ENCODE measurements at regions not wholly inside any gene's neighbourhood (a gene's known extent, or its start where the extent isn't known, plus 50 kb on each side); places are given as distances from the start of the nearest gene placed in this dataset.
A peak's percentile ranks its signal among the peaks of the same experiment; 100 is the strongest.

DNA sequence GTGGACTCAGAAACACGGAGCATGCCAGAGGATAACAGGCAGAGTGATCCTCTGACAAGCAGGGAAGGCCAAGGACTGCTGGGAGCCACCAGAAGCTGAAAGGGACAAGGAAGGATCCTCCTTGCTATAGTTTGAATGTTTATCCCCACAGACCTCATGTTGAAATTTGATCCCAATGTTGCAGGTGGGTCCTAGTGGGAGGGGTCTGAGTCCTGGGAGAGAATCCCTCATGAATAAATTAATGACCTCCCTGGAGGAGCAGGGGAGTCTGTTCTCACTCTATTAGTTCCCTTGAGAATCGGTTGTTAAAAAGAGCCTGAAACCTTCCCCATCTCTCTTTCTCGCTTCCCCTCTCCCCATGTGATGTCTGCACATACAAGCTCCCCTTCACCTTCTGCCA is 124.4 kb downstream of the FBXO15 start:
- no peak for DNase-seq

DNA sequence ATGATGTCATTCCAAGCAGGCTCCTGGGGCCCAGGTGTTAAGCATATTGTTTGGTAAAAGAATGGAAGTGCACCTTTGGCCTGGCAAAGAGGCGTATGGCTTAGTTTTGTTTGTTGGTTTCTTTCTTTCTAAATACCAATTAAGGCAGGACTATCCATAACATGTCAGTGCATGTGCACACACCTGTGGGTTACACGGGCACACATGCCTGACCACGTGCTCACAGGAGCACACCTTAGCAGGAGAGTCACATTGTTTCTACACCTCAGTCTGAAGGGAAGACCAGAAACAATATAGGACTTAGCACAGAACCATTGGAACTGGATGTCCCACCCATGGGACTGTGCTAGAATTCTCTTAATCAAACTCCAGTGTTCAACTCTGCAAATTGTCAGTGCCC is 127.8 kb downstream of the FBXO15 start:
- DNase-seq: no peak

DNA sequence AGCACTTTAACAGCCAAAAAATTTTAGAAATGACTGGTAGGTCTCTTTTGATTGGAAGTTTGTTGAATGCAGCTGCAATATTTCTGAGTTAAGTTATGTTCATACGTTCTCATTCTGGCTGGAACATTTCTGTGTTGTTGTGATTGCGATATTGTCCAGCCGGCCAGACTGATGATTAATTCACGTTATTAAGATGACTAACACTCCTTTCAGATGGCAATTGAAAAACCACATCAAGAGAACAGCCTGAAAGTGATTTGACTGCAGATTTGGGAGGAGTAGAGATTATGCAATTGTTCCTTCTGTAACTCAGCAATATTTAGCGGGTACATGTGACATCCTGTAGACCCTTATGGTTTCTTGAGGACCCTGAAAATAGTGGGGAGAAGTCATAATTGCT is 133.7 kb downstream of the FBXO15 start:
- no peak for DNase-seq

DNA sequence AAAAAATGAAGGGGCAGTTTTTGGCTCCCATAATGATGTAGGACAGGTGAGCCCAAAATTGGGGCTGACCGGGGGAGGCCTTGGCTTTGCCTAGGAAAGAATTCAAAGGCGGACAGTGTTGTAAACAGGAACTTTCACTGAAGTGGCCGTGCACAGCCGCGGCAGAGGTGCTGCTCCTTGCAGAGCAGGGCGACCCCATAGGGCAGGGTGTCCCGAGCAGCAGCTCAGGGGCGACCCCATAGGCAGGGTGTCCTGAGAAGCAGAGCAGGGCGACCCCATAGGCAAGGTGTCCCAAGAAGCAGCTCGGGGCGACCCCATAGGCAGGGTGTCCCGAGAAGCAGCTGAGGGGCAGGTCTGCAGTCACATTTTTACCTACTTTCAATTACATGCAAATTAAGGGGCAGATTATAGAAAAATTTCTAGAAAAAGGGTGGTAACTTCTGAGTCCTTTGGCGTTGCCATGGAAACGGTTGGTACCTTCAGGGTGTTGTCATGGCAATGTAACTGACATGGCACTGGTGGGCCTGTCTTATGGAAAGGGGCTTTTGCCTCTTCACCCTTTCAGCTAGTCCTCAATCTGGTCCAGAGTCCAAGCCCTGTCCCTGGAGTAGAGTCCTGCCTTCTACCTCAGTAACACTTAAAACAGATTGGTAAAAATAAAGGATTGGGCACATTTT is 134.5 kb downstream of the FBXO15 start:
- no peak for DNase-seq

DNA sequence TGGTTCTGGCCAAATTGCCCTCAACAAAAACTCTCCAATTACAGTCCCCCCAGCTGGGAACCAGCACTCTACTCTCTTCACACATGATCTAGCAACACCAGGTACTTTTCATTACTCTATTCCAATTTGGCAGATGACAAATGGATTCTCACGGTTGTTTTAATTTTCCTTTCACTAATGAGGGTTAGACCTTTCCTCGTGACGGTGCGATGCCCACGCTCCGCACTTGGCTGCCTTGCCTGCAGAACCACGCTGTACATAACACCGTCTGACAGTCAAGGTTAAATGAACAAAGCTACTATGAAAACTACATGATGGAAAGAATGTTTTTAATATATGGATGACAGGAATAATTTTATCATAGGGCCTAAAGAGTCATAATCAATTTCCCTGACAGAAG is 141.5 kb downstream of the FBXO15 start:
- no peak for DNase-seq

DNA sequence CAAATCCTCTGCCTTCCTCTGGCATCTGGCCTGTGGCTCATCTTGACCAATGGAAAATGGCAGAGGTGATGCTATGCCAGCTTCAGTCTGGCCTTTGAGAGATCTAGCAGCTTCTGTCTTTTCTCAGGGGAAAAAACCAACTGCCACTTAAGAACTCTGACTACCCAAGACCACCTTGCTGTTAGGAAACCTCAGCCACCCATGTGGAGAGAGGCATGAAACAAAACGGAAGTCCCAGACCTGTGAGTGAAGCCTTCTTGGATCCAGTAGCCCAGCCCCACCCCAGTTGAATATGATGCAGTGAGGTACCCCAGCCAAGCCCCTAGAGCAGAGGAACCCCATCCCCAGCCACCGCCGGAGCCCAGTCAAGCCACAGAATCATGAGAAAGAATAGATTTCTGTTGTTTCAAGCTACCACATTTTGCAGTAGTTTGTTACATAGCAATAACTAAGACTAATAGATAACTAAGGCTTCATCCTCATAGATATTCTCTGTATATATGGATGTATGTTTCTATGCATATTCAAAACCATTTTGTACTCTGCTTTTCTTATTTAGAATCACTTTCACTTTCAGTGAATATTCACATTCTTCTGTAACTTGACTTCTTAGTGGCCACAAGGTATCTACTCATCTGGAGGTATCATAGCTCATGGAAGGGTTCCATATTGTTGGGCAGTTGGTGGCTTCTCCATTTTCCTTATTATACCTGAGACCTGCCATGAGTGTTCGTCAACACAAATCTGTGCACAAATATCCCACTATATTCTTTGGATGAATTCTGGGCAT is 142.1 kb downstream of the FBXO15 start:
- no peak for DNase-seq

DNA sequence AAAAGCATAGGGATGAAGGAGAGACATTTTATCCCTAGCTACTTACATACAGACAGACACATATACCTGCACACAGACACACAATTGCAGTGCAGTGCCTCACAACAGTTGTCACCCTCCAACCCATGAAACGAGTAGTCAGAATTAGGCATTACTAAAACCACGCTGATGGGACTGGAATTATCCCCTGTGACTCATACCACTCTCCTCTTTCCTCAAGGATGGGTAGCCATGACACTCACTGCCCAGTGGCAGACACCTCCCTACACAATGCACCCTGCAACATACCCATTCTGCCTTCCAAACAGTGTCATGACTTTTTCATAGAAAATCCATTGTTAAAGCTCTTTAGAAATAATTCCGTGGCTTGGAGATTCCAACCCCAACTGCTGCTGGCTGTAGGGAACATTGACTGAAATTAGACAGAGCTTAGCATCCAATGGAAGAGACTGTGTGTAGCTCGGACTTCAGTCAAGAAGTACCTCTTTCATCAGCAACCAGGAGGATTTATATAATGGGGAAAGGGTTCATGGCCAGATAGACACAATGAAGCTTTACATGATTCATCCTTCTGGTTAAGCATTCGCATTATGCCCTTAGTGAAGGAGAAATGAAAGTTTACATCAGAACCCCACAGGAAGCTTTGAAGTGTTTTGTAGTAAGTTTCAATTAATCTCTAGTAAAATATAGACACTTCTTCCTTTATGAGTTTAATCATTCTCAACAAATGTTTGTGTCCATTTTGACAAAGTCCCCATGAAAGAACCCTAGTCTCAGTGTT is 155.2 kb downstream of the FBXO15 start:
- no peak for DNase-seq

DNA sequence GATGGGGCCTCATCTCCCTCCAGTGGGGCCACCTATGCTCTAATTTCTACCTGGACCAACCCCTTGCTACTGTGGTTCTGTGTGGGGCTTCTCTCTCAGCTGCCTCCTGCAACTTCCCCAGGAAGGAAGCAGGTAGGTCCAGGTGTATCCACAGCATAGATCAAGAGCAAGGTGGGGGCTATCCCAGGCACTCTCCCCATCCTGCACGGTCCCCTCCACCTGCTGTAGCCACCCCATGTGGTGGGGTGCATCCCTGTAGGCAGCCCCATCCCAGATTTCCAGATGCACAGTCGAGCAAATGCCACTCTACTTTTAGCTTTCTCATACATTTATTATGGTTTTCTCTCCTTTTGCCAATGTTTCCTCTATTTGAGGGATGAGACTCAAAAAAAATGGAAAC is 156.1 kb downstream of the FBXO15 start:
- DNase-seq: no peak

DNA sequence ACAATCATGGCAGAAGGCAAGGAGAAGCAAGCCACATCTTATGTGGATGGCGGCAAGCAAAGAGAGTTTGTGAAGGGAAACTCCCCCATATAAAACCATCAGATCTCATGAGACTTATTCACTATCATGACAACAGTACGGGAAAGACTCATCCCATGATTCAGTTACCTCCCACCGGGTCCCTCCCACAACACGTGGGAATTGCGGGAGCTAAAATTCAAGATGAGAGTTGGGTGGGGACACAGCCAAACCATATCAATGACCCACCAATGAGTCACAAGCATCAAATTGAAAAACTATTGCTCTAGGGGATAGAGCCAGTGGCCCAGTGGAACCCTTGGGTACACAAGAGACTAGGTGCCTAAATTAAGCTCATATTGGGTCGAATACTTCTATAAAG is 157.4 kb downstream of the FBXO15 start:
- DNase-seq: no peak

DNA sequence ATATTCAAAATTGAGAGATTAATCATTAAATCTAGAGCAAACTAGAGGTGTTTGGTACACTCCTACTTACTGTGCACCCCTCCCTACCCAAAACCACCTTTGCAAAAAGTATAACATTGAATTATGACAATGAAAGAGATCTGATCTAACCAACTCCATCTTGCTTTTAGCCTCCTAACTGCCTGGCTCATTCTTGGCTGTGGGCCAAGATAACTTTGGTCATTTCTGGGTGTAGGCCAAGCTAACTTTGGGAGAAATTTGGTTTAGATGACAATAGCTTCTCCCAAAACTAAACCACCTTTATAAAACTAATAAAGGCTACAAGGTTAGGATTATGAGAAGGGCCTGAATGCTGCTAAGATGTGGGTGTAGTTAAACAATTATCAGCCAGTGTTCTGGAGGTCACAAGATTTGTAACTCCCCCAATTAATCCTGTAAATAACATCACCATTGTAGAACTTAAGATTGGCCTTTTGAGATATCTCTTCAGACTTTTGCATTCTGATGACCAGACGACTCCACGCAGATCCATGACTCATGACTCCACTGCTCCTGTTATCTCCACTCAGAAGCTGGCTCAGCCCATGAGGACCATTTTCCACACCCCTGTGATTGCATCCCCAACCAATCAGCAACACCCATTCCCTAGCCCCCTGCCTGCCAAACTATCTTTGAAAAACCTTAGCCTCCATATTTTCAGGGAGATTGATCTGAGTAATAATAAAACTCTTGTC is 160.2 kb downstream of the FBXO15 start:
- DNase-seq: no peak

DNA sequence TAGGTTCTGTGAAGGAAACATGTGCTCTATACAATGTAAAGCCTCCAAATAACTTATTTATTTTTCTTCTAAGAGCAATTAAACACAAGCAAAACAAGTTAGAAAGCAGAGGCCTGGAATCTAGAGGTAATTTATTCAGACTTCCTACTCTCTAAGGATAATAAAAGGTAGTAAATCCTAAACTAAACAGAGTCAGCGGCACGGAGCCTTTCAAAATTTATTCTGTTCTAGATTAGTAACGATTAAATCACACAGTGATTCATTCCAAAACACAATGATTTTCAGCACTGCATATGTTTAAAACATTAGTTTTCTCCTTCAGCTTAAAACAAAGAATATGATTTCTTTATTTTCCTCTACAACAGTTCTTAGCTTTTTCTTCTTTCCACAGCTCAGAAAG is 160.9 kb downstream of the FBXO15 start:
- peak in 1 of 2 donors; percentile 6 for DNase-seq

DNA sequence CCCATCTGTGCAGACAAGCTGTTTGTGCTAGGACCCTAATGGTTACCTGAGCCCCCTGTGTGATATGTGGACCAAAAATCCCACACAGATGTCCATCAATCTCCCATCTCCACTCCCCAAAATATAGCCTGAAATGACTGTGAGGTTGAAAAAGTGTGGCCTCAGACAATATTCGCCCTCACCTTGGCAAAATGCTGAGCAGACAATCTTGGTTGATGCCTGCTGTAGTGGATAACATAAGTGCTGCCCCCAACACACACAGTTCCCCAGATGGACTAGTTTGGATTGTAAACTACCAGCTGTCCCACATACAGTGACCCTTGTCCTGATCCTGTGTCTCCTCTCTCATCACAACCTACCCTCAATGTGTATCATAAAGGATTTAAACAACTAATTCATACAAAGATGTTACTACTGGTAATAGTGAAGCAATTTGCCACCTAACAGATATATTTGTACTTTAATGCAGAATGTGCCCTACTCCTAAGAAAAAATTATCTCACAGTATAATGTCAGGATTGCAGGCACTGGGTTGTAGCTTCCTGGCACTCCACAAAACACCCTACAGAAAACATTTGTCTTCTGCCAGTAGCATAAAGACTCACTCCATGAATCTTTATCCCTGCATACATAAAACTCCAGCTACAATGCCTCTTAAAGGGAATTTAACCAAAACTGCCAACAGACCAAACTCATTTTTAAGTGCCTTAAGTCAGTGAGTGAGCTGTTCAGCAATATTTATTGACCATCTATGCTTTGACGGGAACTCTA is 161.6 kb downstream of the FBXO15 start:
- no peak for DNase-seq

DNA sequence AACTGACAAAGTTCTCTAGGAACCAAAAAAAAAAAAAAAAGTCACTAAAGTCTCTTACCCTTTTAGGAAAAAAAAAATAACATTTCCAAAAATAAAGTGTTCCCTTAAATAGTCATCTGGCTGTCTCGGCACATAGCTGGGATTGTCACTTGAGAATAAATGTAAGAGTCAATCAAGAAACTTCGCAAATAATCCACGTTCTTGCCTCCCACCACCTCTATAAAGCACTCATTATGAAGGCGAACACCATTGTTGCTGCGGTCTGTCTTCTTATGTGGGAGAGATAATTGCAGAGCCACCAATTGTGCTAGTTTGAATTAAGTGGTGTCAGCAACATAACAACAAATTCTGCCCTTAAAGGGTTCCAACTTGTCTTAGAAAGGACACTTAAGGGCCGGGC is 163.7 kb downstream of the FBXO15 start:
- no peak for DNase-seq

DNA sequence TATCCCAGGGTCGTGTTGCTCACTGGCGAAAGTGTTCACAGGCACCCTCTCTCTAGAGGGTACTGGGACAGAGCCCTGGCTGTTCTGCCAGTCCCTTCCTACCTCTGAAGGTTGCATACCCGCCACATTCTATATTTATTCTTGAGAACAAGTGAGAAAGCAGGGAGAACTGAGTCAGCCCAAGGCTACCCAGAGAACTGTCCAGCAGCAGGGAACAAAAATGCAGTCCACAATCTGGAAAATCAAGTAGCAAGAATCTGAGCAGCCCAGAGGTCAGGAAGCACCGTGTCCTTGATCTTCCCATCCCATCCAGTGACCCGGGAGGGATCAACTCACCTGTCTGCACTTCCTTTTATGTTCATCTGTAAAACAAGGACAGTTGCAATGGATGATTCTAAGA is 164.1 kb downstream of the FBXO15 start:
- DNase-seq: no peak

DNA sequence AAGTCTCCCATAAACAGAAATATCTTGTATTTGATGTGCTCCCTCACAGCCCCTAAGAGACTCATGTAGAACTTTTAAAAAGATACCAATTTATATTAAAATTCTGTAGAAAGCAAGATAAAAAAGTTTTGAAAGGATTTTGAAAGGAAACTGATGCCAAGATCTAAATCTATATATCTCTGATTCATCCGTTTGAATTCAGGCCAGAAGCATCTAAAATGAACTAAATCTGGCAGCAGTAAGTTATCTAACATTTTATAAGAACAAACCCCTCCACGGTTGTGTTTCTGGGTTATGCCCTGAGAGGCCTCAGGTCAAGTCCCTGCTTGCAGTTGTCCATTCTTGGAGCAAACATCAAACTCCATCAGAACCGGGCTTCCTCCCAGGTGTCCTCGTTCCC is 165.8 kb downstream of the FBXO15 start:
- no peak for DNase-seq

DNA sequence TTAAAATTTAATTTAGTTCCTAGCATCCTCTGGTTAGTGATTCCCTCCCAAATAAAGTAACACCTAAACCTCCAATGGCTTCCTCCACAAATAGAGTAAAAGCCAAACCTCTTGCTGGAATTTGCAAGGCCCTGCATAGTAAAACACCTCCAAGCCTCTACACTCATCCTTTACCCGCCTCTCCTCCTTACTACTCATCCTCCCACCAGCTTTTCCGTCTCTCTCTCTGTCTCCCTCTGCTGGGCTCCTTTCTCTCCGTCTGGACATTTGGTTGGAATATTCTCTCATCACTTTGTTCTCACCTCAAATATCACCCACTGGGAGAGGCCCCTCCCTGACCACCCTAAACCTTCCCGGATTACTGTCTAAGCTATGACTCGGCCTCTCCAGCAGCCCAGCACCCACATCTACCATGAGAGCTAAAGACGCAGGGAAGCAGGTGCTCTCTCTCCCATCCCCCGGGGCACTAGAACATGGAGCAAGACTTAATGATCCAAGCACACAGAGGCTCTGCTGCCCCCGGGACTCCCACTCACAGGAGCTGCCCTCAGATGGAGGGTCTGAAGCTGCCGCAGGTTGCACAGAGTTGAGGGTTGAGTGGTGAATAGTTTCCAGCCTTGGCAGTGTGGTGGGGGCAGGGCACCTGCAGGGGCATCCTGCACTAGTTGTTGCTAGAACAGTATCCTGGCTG is 167.2 kb downstream of the FBXO15 start:
- DNase-seq: peak in 1 of 2 donors; percentile 2

DNA sequence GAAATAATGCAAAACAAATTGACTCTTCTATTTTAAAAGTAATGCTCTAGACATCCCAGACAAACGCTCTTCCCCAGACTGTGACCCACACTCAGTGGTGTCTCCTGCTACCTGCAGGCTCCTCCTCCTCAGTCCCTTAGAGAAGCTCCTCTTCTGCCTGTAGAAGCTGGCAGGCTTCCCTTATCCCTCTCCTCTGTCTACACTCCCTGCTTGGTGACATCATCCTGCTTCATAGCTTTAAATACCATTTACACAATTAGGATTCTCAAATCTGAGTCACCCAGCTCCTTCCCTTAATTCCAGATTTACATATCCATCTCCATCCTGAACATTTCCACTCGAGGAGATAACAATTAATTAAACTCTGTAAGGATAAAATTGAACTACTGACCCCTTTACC is 167.9 kb downstream of the FBXO15 start:
- no peak for DNase-seq

DNA sequence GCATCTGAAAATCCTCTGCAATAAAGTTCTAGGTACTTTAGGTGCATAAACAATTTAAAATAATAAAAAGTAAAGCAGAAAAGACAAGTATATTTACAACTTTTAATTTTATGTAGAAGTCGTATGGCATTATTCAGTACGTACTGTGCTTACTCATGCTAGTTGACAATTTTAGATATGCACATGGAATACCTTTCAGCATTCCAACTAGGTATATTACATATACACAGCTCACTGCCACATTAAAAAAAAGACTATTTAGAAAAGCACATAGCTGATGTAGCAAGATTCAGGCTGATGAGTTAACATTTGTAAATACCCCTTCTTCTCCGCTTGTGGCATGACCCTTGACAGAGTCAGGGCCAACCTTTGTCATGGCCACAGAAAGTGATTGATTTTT is 171.2 kb downstream of the FBXO15 start:
- DNase-seq: no peak

DNA sequence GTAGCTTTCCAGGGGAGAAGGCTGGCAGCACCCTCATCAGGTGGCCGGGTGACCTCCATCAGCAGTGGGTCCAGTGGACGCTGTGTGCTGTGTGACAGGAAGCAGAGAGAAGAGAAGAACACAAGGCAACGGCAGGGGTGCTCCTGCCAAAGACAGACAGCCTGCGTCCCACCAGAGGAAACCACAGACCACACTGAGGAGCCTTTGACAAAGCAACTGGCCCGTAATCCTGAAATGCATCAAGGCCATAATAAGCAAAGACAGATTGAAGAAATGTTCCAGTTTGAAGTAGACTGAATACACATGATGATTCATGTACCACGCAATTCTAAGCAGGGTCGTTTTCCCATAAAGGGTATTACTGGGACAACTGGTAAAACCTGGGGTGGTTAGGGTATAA is 172.4 kb downstream of the FBXO15 start:
- no peak for DNase-seq

DNA sequence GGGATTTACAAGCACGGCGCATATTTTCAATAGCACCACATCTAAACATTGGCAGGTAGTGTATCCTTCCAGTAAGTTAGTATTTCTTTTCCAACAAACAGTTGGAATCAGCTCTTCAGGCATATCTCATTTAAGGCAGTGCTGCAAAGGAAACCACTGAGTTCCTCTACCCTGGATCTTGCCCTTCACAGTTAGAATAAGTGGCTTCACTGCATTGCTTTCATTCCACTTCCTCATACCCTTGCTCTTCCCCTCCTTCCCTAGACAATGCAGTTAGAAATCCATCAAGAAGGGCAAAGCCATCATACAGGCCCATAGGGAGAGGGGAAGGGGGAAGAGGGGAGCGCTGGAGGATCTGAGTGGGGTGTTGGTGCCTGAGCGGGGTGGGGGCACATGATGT is 173.7 kb downstream of the FBXO15 start:
- no peak for DNase-seq

DNA sequence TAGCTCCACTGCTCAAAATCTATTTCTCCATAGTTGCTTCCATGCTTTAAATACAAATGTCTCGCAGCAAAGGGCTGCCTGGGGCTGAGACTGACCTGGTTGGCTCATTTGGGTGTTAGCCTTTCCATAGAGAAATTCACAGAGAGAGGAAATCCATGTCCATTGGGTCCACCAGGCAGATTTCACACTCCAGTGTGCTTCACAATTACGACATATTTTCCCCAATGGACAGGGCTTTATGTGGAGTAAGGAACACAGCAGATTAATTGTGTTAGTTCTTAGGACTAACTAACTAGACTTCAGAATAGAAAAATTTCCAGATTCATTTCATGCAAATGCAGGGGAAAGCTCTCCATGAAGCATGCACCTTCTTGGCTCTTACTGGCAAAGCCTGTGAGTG is 180.7 kb downstream of the FBXO15 start:
- no peak for DNase-seq

DNA sequence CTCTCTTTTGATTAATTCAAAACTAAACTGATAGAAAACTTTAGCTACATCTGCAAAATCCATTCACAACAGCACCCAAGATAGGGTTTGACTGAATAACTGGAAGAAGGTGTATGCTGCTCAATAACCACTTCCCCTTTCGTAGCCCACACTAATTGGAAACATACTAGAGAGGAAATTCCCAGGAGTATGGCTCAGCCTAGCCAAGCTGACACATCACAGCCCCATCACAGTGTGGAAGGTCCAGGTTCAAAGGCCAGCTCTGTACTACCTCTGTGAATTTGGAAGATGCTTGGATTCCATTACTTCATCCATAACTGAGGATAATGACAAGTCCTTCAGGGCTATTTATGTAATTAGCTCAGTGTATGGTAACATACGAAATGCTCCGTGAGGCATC is 185.4 kb downstream of the FBXO15 start:
- DNase-seq: no peak

Measured in hippocampal formation (tissue), 2 donors.